Esophagus squamous epithelium (tissue), 4 donors: ENCODE measurements at regions not wholly inside any gene's neighbourhood (a gene's known extent, or its start where the extent isn't known, plus 50 kb on each side); places are given as distances from the start of the nearest gene placed in this dataset.

Experiments used
- POLR2A ChIP-seq, 4 donors: fragments of 450-650 bp; IDR thresholded peaks; one replicate each; pipeline ENCODE4 v1.6.1; 2017; ENCODE audit warnings: antibody characterized with exemption in 4 of 4, mild to moderate bottlenecking in 4 of 4, moderate library complexity in 3 of 4
- TF ChIP-seq, protein P1 (sequence below), 6 experiments: fragments of 450-650 bp in 4 of 6; fragments of 200-600 bp in 2 of 6; sonication (generic) in 2 of 6; IDR thresholded peaks; one replicate each; pipeline ENCODE4 v1.5.1; 2016 to 2019; ENCODE audit warnings: antibody characterized with exemption in 6 of 6, mild to moderate bottlenecking in 4 of 6, moderate library complexity in 4 of 6

DNA sequence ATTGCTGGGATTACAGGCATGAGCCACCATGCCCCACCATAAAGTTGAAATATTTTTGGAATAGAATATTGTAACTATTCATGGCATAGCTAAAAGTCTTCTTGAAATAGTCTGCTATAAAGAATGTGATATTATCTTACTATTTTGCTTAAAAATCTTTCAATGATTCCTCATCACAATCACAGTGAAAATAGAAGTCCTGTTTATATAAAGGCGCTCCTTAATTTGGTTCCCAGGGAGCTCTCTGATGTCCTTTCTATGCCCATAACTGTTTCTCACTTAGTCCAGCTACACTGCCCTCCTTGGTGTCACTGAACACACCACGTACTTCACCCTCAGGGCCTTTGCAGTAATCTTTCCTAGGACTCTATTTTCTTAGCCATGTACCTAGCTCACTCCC lies 331.7 kb upstream of the GIMD1 start:
- TF ChIP-seq POLR2A (IDR thresholded peaks at IDR 0.05) = no peak
- TF ChIP-seq, protein P1, sequence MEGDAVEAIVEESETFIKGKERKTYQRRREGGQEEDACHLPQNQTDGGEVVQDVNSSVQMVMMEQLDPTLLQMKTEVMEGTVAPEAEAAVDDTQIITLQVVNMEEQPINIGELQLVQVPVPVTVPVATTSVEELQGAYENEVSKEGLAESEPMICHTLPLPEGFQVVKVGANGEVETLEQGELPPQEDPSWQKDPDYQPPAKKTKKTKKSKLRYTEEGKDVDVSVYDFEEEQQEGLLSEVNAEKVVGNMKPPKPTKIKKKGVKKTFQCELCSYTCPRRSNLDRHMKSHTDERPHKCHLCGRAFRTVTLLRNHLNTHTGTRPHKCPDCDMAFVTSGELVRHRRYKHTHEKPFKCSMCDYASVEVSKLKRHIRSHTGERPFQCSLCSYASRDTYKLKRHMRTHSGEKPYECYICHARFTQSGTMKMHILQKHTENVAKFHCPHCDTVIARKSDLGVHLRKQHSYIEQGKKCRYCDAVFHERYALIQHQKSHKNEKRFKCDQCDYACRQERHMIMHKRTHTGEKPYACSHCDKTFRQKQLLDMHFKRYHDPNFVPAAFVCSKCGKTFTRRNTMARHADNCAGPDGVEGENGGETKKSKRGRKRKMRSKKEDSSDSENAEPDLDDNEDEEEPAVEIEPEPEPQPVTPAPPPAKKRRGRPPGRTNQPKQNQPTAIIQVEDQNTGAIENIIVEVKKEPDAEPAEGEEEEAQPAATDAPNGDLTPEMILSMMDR (IDR thresholded peaks at IDR 0.05) = no peak
